Activated CD8-positive, alpha-beta T cell treated with anti-CD3 and anti-CD28 coated beads for 36 hours (primary cell): ENCODE measurements at regions not wholly inside any gene's neighbourhood (a gene's known extent, or its start where the extent isn't known, plus 50 kb on each side); places are given as distances from the start of the nearest gene placed in this dataset.

ENCODE experiments used
- ATAC-seq: fragments of 200-7000 bp; cut with Tn5 transposase; one replicate; pipeline ENCODE4 v1.10.0; 2021; ENCODE audit warnings: mild to moderate bottlenecking, moderate library complexity
- CTCF ChIA-PET: fragments of 350-600 bp; sonication (Branson Sonifier 250); formaldehyde crosslinking; loops from one replicate; lab custom pipeline; 2021; ENCODE audit warnings: antibody characterized with exemption; lab: Charles Lee
- POLR2A ChIA-PET: fragments of 350-600 bp; sonication (Branson Sonifier 250); formaldehyde crosslinking; loops from one replicate; lab custom pipeline; 2021; ENCODE audit warnings: antibody characterized with exemption; lab: Charles Lee
- DNase-seq: peaks from one replicate; pipeline ENCODE4 v3.0.0-alpha.2; 2020
- H3K27ac Mint-ChIP-seq: one replicate; pipeline ENCODE4 v1.8.0; 2021; ENCODE audit warnings: mild to moderate bottlenecking, mixed read lengths
- H3K27me3 Mint-ChIP-seq: one replicate; pipeline ENCODE4 v1.8.0; 2021; ENCODE audit warnings: mixed read lengths
- H3K36me3 Mint-ChIP-seq: one replicate; pipeline ENCODE4 v1.8.0; 2021; ENCODE audit warnings: low read depth, mixed read lengths
- H3K4me1 Mint-ChIP-seq: one replicate; pipeline ENCODE4 v1.8.0; 2021; ENCODE audit warnings: low read depth, mixed read lengths
- H3K4me3 Mint-ChIP-seq: one replicate; pipeline ENCODE4 v1.8.0; 2021; ENCODE audit warnings: mild to moderate bottlenecking, moderate library complexity, mixed read lengths
- H3K9me3 Mint-ChIP-seq: one replicate; pipeline ENCODE4 v1.8.0; 2021; ENCODE audit warnings: mixed read lengths
- CTCF ChIP-seq: fragments of 200-600 bp; IDR thresholded peaks from one replicate; pipeline ENCODE4 v1.8.0; 2022; ENCODE audit warnings: antibody characterized with exemption, mild to moderate bottlenecking
- intact Hi-C: fragments of 100-400 bp; cut with micrococcal nuclease; formaldehyde crosslinking; loops from one replicate; pipeline ENCODE4 v1.10.0; 2022

DNA sequence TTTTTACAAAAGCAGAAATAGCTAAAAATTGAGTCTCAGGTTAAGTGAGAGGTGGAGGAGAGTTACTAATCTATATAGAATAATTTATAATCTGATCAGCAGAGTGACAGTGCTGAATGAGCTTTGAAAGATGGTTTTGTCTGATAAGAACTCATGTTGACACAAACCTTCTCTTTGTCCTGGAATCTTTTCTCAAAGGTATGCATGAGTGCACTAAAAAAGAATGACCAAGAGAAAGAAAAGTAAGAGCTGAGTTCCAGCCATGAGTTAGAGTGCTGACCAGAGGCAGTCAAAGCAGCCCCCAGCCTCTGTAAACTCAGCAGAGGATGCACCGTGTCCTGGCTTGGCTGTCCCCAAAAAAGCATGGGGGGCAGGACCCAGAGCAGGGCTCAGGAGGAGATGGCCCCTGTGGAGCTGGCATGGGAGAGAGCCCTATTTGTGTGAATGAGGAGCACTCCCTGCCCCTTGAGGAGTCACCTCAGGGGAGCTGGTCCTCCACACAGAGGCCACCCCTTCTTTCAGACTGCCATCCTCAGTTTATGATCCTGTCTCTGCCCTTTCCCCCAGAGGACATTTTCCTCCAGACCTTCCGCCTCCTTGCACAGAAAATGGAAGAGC is 129.8 kb downstream of the SEC23A start:
- H3K9me3 Mint-ChIP-seq: peaks cover 4% of the 10 kb centered on the region
- DNase-seq (no peak), ATAC-seq (no peak)
- POLR2A ChIA-PET: no interaction called here
- no peaks in the 10 kb centered on the region for H3K4me1 Mint-ChIP-seq
- no peaks in the 10 kb centered on the region for H3K27me3 Mint-ChIP-seq
- CTCF ChIA-PET: interaction anchor here (0.7 kb wide), 1 partner anchor 11 kb away, joined by 3 read pairs; no protein-coding TSS in a partner anchor
- intact Hi-C loops: no loop called here
- H3K4me3 Mint-ChIP-seq: no peak overlapping the region
- no peaks in the 10 kb centered on the region for H3K36me3 Mint-ChIP-seq
- no peak overlapping the region for H3K27ac Mint-ChIP-seq
- no peak for TF ChIP-seq CTCF

DNA sequence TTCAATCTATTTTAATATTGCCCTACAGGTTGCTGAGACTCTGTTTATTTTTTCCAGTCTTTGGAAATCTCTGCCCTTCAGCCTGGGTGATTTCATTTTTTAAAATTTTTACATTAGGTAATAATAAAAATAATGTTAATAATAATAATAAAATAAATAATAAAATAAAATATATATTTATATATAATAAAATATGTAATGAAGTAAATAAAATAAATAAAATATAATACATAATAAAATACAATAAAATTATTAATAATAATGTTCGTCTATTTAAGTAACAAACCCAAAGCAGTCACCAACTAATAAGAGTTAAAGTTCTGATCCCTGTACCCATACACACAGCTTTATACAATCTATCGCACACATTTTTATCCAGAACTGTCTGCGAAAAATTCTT is 130.5 kb downstream of the SEC23A start:
- Mint-ChIP-seq H3K27ac (no peak overlapping the region), H3K4me3 (no peak overlapping the region), H3K4me1 (no peaks in the 10 kb centered on the region), H3K36me3 (no peaks in the 10 kb centered on the region), H3K9me3 (no peaks in the 10 kb centered on the region), H3K27me3 (no peaks in the 10 kb centered on the region)
- ChIA-PET POLR2A (no interaction called here), CTCF (interaction anchor here (0.7 kb wide), 1 partner anchor 11 kb away, joined by 3 read pairs; no protein-coding TSS in a partner anchor)
- no peak for ATAC-seq
- no peak for TF ChIP-seq CTCF
- DNase-seq: no peak
- intact Hi-C loops: no loop called here

- H3K4me3 Mint-ChIP-seq: no peak overlapping the region
- no peaks in the 10 kb centered on the region for H3K27me3 Mint-ChIP-seq
- ChIA-PET POLR2A (no interaction called here), CTCF (no interaction called here)
- intact Hi-C loops: no loop called here
- no peak for TF ChIP-seq CTCF
- DNase-seq: no peak
- ATAC-seq: no peak
- H3K9me3 Mint-ChIP-seq: no peaks in the 10 kb centered on the region
- H3K27ac Mint-ChIP-seq: no peak overlapping the region
- no peaks in the 10 kb centered on the region for H3K4me1 Mint-ChIP-seq
- no peaks in the 10 kb centered on the region for H3K36me3 Mint-ChIP-seq
Observed at GRCh38 chr14:38971258-38971921, 131.6 kb downstream of the SEC23A start.

GRCh38 chr14:38964630-38965029 is 138.4 kb downstream of the SEC23A start:
- intact Hi-C loops: no loop called here
- no peaks in the 10 kb centered on the region for H3K27me3 Mint-ChIP-seq
- H3K4me1 Mint-ChIP-seq: no peaks in the 10 kb centered on the region

More at GRCh38 chr14:38964630-38965029, 138.4 kb downstream of the SEC23A start:
- DNase-seq (no peak), ATAC-seq (no peak)
- TF ChIP-seq CTCF: no peak
- no peaks in the 10 kb centered on the region for H3K9me3 Mint-ChIP-seq
- ChIA-PET POLR2A (no interaction called here), CTCF (no interaction called here)
- H3K36me3 Mint-ChIP-seq: no peaks in the 10 kb centered on the region
- H3K4me3 Mint-ChIP-seq: no peak overlapping the region
- no peak overlapping the region for H3K27ac Mint-ChIP-seq
